Mesendoderm (in vitro differentiated cells): ENCODE measurements at regions not wholly inside any gene's neighbourhood (a gene's known extent, or its start where the extent isn't known, plus 50 kb on each side); places are given as distances from the start of the nearest gene placed in this dataset.
A peak's percentile ranks its signal among the peaks of the same experiment; 100 is the strongest.
"Not testable (repeated sequence)": the region's sequence is repeated elsewhere in the genome, so short reads cannot be mapped to it uniquely, and the experiment has no call there.

Source experiments
- DNase-seq: peaks from one replicate; pipeline ENCODE4 v3.0.0; 2013
- H2AK5ac ChIP-seq: 2 replicates; pipeline ENCODE4 v1.6.1; 2013; ENCODE audit warnings: low read length, inconsistent platforms
- H2BK120ac ChIP-seq: 2 replicates; pipeline ENCODE4 v1.6.1; 2013; ENCODE audit warnings: low read depth, mild to moderate bottlenecking, low read length, moderate library complexity, mixed read lengths
- H2BK15ac ChIP-seq: replicated peaks from 2 replicates; pipeline ENCODE4 v1.6.1; 2013; ENCODE audit warnings: low read depth, mild to moderate bottlenecking, moderate library complexity
- H2BK5ac ChIP-seq: 2 replicates; pipeline ENCODE4 v1.6.1; 2013; ENCODE audit warnings: low read length, inconsistent platforms
- H3K18ac ChIP-seq: 2 replicates; pipeline ENCODE4 v1.6.1; 2013; ENCODE audit warnings: mild to moderate bottlenecking, low read length, mixed read lengths
- H3K23ac ChIP-seq: one replicate; pipeline ENCODE4 v1.6.1; 2013; ENCODE audit warnings: low read length
- H3K27ac ChIP-seq: 2 replicates; pipeline ENCODE4 v1.5.1; 2013; ENCODE audit warnings: low read depth, mild to moderate bottlenecking, inconsistent platforms, low read length, moderate library complexity
- H3K27me3 ChIP-seq: 2 replicates; pipeline ENCODE4 v1.6.1; 2013; ENCODE audit warnings: low read length, control low read depth, mild to moderate bottlenecking, inconsistent platforms; ENCODE audit not compliant: insufficient read depth, poor library complexity
- H3K36me3 ChIP-seq: 2 replicates; pipeline ENCODE4 v1.6.1; 2013; ENCODE audit warnings: low read length, inconsistent platforms; ENCODE audit not compliant: control insufficient read depth, insufficient read depth
- H3K4ac ChIP-seq: one replicate; pipeline ENCODE4 v1.6.1; 2013; ENCODE audit warnings: low read depth, mild to moderate bottlenecking, low read length, moderate library complexity
- H3K4me1 ChIP-seq: 2 replicates; pipeline ENCODE4 v1.6.1; 2013; ENCODE audit warnings: low read depth, low read length, inconsistent platforms; ENCODE audit not compliant: control insufficient read depth
- H3K4me2 ChIP-seq: 2 replicates; pipeline ENCODE4 v1.6.1; 2013; ENCODE audit warnings: low read length
- H3K4me3 ChIP-seq: 2 replicates; pipeline ENCODE4 v1.5.1; 2013; ENCODE audit warnings: mild to moderate bottlenecking, low read length
- H3K56ac ChIP-seq: one replicate; pipeline ENCODE4 v1.6.1; 2013; ENCODE audit warnings: low read length
- H3K79me1 ChIP-seq: 2 replicates; pipeline ENCODE4 v1.6.1; 2013; ENCODE audit warnings: low read length, inconsistent platforms
- H3K79me2 ChIP-seq: 2 replicates; pipeline ENCODE4 v1.6.1; 2013; ENCODE audit warnings: mild to moderate bottlenecking, low read length; ENCODE audit not compliant: control insufficient read depth, insufficient read depth
- H3K9ac ChIP-seq: 2 replicates; pipeline ENCODE4 v1.6.1; 2013; ENCODE audit warnings: low read length, inconsistent platforms
- H4K5ac ChIP-seq: one replicate; pipeline ENCODE4 v1.6.1; 2013; ENCODE audit warnings: low read length
- H4K8ac ChIP-seq: one replicate; pipeline ENCODE4 v1.6.1; 2013; ENCODE audit warnings: low read depth, mild to moderate bottlenecking, control low read depth, low read length, moderate library complexity
- WGBS: extraction: QIAGEN DNeasy Blood & Tissue Kit; methylation state at CpG from one replicate; pipeline ENCODE4 v1.1.7; 2013; ENCODE audit warnings: low lambda C conversion rate, missing lambda C conversion rate; ENCODE audit not compliant: insufficient coverage; ENCODE audit errors: extremely low coverage; 5-methylcytosine and 5-hydroxymethylcytosine counted together

GRCh38 chr13:87168390-87168789, 502.8 kb upstream of the SLITRK5 start:
- no peak overlapping the region for H2BK120ac ChIP-seq
- H3K27me3 ChIP-seq = no peaks in the 10 kb centered on the region
- no peak overlapping the region for H3K56ac ChIP-seq
- H3K4me2 ChIP-seq = no peak overlapping the region
- H3K79me2 ChIP-seq = no peaks in the 10 kb centered on the region
- DNase-seq = no peak
- no peak overlapping the region for H2AK5ac ChIP-seq
- H4K5ac ChIP-seq = no peak overlapping the region
- H3K23ac ChIP-seq = no peak overlapping the region
- no peaks in the 10 kb centered on the region for H3K36me3 ChIP-seq
- H3K79me1 ChIP-seq = no peaks in the 10 kb centered on the region
- no peak overlapping the region for H3K18ac ChIP-seq
- no peaks in the 10 kb centered on the region for H3K4me1 ChIP-seq
- H3K4ac ChIP-seq = no peak overlapping the region
- no peak overlapping the region for H2BK5ac ChIP-seq
- no peak overlapping the region for H3K27ac ChIP-seq
- WGBS = no CpG with 5 or more reads among the region's 5 CpGs
- no peak overlapping the region for H3K4me3 ChIP-seq
- no peak overlapping the region for H3K9ac ChIP-seq
- H4K8ac ChIP-seq = no peak overlapping the region
- no peak overlapping the region for H2BK15ac ChIP-seq

GRCh38 chr13:87169337-87169736, 501.8 kb upstream of the SLITRK5 start:
- Histone ChIP-seq H3K79me1 (no peaks in the 10 kb centered on the region), H3K18ac (no peak overlapping the region), H3K56ac (no peak overlapping the region), H4K8ac (no peak overlapping the region), H3K9ac (no peak overlapping the region), H3K4me3 (no peak overlapping the region), H2AK5ac (no peak overlapping the region), H2BK5ac (no peak overlapping the region), H4K5ac (no peak overlapping the region), H3K4me1 (no peaks in the 10 kb centered on the region), H2BK120ac (no peak overlapping the region), H3K4ac (no peak overlapping the region), H2BK15ac (no peak overlapping the region), H3K27ac (no peak overlapping the region), H3K36me3 (no peaks in the 10 kb centered on the region), H3K79me2 (no peaks in the 10 kb centered on the region), H3K27me3 (no peaks in the 10 kb centered on the region), H3K4me2 (no peak overlapping the region), H3K23ac (no peak overlapping the region)
- WGBS = no CpG with 5 or more reads among the region's 2 CpGs
- DNase-seq = no peak

GRCh38 chr13:87172166-87172835, 498.9 kb upstream of the SLITRK5 start:
- DNase-seq = peak; percentile 46

GRCh38 chr13:87185138-87185537, 486.0 kb upstream of the SLITRK5 start:
- not testable (repeated sequence) for H2BK120ac ChIP-seq, H3K4me2 ChIP-seq, H3K27me3 ChIP-seq, H4K5ac ChIP-seq, H2AK5ac ChIP-seq, H3K79me1 ChIP-seq, H3K23ac ChIP-seq, H3K9ac ChIP-seq, H3K4me3 ChIP-seq, H2BK15ac ChIP-seq, H2BK5ac ChIP-seq, H3K27ac ChIP-seq, H3K79me2 ChIP-seq, H3K36me3 ChIP-seq, H4K8ac ChIP-seq, H3K56ac ChIP-seq, H3K4me1 ChIP-seq, DNase-seq
- H3K18ac ChIP-seq = peak overlapping the region; percentile 60
- no CpG with 5 or more reads among the region's 6 CpGs for WGBS
- H3K4ac ChIP-seq = peak overlapping the region; percentile 68

More at GRCh38 chr13:87172166-87172835, 498.9 kb upstream of the SLITRK5 start:
- no peak overlapping the region for H4K5ac ChIP-seq
- no peaks in the 10 kb centered on the region for H3K79me1 ChIP-seq
- no peak overlapping the region for H3K23ac ChIP-seq
- H2BK5ac ChIP-seq = no peak overlapping the region
- no peaks in the 10 kb centered on the region for H3K27me3 ChIP-seq
- no peak overlapping the region for H3K18ac ChIP-seq
- H2AK5ac ChIP-seq = no peak overlapping the region
- no peaks in the 10 kb centered on the region for H3K79me2 ChIP-seq
- no peak overlapping the region for H4K8ac ChIP-seq
- no peak overlapping the region for H3K4ac ChIP-seq
- no peak overlapping the region for H3K4me3 ChIP-seq
- no peak overlapping the region for H3K27ac ChIP-seq
- H3K36me3 ChIP-seq = no peaks in the 10 kb centered on the region
- H3K4me1 ChIP-seq = no peaks in the 10 kb centered on the region
- no peak overlapping the region for H3K4me2 ChIP-seq
- H2BK15ac ChIP-seq = no peak overlapping the region
- H2BK120ac ChIP-seq = no peak overlapping the region
- WGBS = no CpG with 5 or more reads among the region's 7 CpGs
- no peak overlapping the region for H3K9ac ChIP-seq
- no peak overlapping the region for H3K56ac ChIP-seq

- no CpG with 5 or more reads among the region's 4 CpGs for WGBS
- not testable (repeated sequence) for H3K9ac ChIP-seq, H3K4me2 ChIP-seq, H4K8ac ChIP-seq, H2BK120ac ChIP-seq, H4K5ac ChIP-seq, H3K23ac ChIP-seq, H3K4me3 ChIP-seq, H3K79me2 ChIP-seq, H3K18ac ChIP-seq, H2AK5ac ChIP-seq, H3K27me3 ChIP-seq, H3K4me1 ChIP-seq, H3K36me3 ChIP-seq, H3K79me1 ChIP-seq, H3K4ac ChIP-seq, H2BK15ac ChIP-seq, H2BK5ac ChIP-seq
- peak overlapping the region; percentile 74 for H3K56ac ChIP-seq
- DNase-seq = peak; percentile 54
- H3K27ac ChIP-seq = peak overlapping the region; percentile 81
These were observed 484.5 kb upstream of the SLITRK5 start for GRCh38 chr13:87186647-87187046.

GRCh38 chr13:87191485-87191884, 479.7 kb upstream of the SLITRK5 start:
- not testable (repeated sequence) for H3K79me1 ChIP-seq

More at GRCh38 chr13:87191485-87191884, 479.7 kb upstream of the SLITRK5 start:
- H3K4me1 ChIP-seq, H4K8ac ChIP-seq, H2AK5ac ChIP-seq, H3K79me2 ChIP-seq, H3K36me3 ChIP-seq, H3K27me3 ChIP-seq, H3K4me3 ChIP-seq, H2BK15ac ChIP-seq, H3K4me2 ChIP-seq, H3K23ac ChIP-seq, H4K5ac ChIP-seq: not testable (repeated sequence)
- H2BK120ac ChIP-seq = peak overlapping the region; percentile 64
- H3K18ac ChIP-seq = peak overlapping the region; percentile 47
- H3K56ac ChIP-seq = peak overlapping the region; percentile 78
- peak overlapping the region; percentile 92 for H3K27ac ChIP-seq
- no CpG with 5 or more reads among the region's 8 CpGs for WGBS
- peak; percentile 10 for DNase-seq
- peak overlapping the region; percentile 49 for H3K9ac ChIP-seq
- peak overlapping the region; percentile 77 for H2BK5ac ChIP-seq
- peak overlapping the region; percentile 72 for H3K4ac ChIP-seq
